ENCODE measurements at regions not wholly inside any gene's neighbourhood (a gene's known extent, or its start where the extent isn't known, plus 50 kb on each side); places are given as distances from the start of the nearest gene placed in this dataset.

GRCh38 chr3:16059081-16059537 is 115.4 kb upstream of the GALNT15 start:
- no peak for TF ChIP-seq CTCF (conservative IDR thresholded peaks at IDR 0.05)
- no peak overlapping the region for H3K27ac ChIP-seq

GRCh38 chr3:16059711-16060357 is 114.6 kb upstream of the GALNT15 start:
- TF ChIP-seq CTCF (conservative IDR thresholded peaks at IDR 0.05): no peak
- no peak overlapping the region for H3K27ac ChIP-seq

- H3K27ac ChIP-seq: no peak overlapping the region
- TF ChIP-seq CTCF (conservative IDR thresholded peaks at IDR 0.05): no peak
These were observed 114.1 kb upstream of the GALNT15 start for GRCh38 chr3:16060358-16060852.

- no peak for TF ChIP-seq CTCF (conservative IDR thresholded peaks at IDR 0.05)
- H3K27ac ChIP-seq: no peak overlapping the region
These were observed 113.5 kb upstream of the GALNT15 start for GRCh38 chr3:16060945-16061344.

- H3K27ac ChIP-seq: no peak overlapping the region
- TF ChIP-seq CTCF (conservative IDR thresholded peaks at IDR 0.05): no peak
These were observed 113.0 kb upstream of the GALNT15 start for GRCh38 chr3:16061491-16061890.

- no peak overlapping the region for H3K27ac ChIP-seq
- TF ChIP-seq CTCF (conservative IDR thresholded peaks at IDR 0.05): no peak
These were observed 110.9 kb upstream of the GALNT15 start for GRCh38 chr3:16063603-16064002.

- no peak overlapping the region for H3K27ac ChIP-seq
- TF ChIP-seq CTCF (conservative IDR thresholded peaks at IDR 0.05): no peak
These were observed 109.7 kb upstream of the GALNT15 start for GRCh38 chr3:16064642-16065414.

All from VCaP (cell line).